ENCODE measurements at regions not wholly inside any gene's neighbourhood (a gene's known extent, or its start where the extent isn't known, plus 50 kb on each side); places are given as distances from the start of the nearest gene placed in this dataset.

DNA sequence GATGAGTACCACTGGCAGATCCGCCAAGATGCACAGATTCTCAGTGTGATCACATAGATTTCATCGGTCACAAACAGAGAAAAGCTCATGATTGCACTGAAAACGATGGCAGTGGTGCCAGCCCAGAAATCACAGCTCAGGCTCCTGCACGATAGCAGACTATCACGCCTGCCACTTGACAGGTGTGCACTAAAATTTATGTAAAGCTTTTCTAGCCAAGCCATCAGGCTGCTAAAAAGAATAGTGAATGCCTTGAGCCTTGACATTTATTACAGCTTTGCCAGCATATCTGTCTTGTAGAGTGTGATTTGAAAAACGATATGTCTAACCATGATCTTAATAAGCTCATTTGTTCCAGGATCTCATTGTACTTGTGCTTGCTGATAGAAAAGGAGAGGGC is 409.5 kb upstream of the CWC22 start:
- TF ChIP-seq, protein P1, sequence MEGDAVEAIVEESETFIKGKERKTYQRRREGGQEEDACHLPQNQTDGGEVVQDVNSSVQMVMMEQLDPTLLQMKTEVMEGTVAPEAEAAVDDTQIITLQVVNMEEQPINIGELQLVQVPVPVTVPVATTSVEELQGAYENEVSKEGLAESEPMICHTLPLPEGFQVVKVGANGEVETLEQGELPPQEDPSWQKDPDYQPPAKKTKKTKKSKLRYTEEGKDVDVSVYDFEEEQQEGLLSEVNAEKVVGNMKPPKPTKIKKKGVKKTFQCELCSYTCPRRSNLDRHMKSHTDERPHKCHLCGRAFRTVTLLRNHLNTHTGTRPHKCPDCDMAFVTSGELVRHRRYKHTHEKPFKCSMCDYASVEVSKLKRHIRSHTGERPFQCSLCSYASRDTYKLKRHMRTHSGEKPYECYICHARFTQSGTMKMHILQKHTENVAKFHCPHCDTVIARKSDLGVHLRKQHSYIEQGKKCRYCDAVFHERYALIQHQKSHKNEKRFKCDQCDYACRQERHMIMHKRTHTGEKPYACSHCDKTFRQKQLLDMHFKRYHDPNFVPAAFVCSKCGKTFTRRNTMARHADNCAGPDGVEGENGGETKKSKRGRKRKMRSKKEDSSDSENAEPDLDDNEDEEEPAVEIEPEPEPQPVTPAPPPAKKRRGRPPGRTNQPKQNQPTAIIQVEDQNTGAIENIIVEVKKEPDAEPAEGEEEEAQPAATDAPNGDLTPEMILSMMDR (IDR thresholded peaks at IDR 0.05): no peak
- no peak for TF ChIP-seq POLR2A (IDR thresholded peaks at IDR 0.05)

Data from sigmoid colon (tissue), 3 donors.